ENCODE measurements at regions not wholly inside any gene's neighbourhood (a gene's known extent, or its start where the extent isn't known, plus 50 kb on each side); places are given as distances from the start of the nearest gene placed in this dataset.
A peak's percentile ranks its signal among the peaks of the same experiment; 100 is the strongest.

GRCh38 chr13:80441968-80442367 lies 101.0 kb upstream of the SPRY2 start:
- no peak for DNase-seq
- no peaks in the 10 kb centered on the region for H3K27me3 ChIP-seq
- ATAC-seq (ENCODE audit: low FRiP score in 2 of 2), result no peak
- no peaks in the 10 kb centered on the region for H3K9me3 ChIP-seq
- peaks cover 0 to 11% (median 4%) of the 10 kb centered on the region in 4 donors for H3K4me1 ChIP-seq
- TF ChIP-seq POLR2A (IDR thresholded peaks at IDR 0.05), result no peak
- TF ChIP-seq CTCF (IDR thresholded peaks at IDR 0.05), result no peak
- no peak for TF ChIP-seq EP300 (IDR thresholded peaks at IDR 0.05)
- no peak for TF ChIP-seq POLR2AphosphoS5 (IDR thresholded peaks at IDR 0.05)
- H3K4me3 ChIP-seq, result no peak overlapping the region
- H3K27ac ChIP-seq, result no peak overlapping the region
- no peaks in the 10 kb centered on the region for H3K36me3 ChIP-seq

- whole genome bisulfite sequencing, 2 donors, result 93 to 95% methylated on average over 3 of the region's 3 CpGs
- TF ChIP-seq POLR2AphosphoS5 (IDR thresholded peaks at IDR 0.05) (no peak), CTCF (IDR thresholded peaks at IDR 0.05) (no peak), POLR2A (IDR thresholded peaks at IDR 0.05) (no peak), EP300 (IDR thresholded peaks at IDR 0.05) (no peak)
- ATAC-seq (ENCODE audit: low FRiP score in 2 of 2), result no peak
Observed at GRCh38 chr13:80438521-80438920, 97.6 kb upstream of the SPRY2 start.

GRCh38 chr13:80437231-80437630 lies 96.3 kb upstream of the SPRY2 start:
- no peak for TF ChIP-seq CTCF (IDR thresholded peaks at IDR 0.05)
- Histone ChIP-seq H3K36me3 (no peaks in the 10 kb centered on the region), H3K27ac (peak overlapping the region in 2 of 4 donors; percentile 13 to 32), H3K4me3 (no peak overlapping the region), H3K9me3 (no peaks in the 10 kb centered on the region), H3K4me1 (peaks cover 0 to 4% (median 0%) of the 10 kb centered on the region in 4 donors), H3K27me3 (no peaks in the 10 kb centered on the region)
- no peak for ATAC-seq (ENCODE audit: low FRiP score in 2 of 2)
- no peak for DNase-seq
- WGBS, 2 donors, result 67 to 73% methylated on average over 1 of the region's 1 CpG

More at GRCh38 chr13:80438521-80438920, 97.6 kb upstream of the SPRY2 start:
- H3K36me3 ChIP-seq, result no peaks in the 10 kb centered on the region
- H3K4me3 ChIP-seq, result no peak overlapping the region
- DNase-seq, result no peak
- no peaks in the 10 kb centered on the region for H3K9me3 ChIP-seq
- H3K27me3 ChIP-seq, result no peaks in the 10 kb centered on the region
- H3K27ac ChIP-seq, result no peak overlapping the region
- H3K4me1 ChIP-seq, result peaks cover 0 to 4% (median 0%) of the 10 kb centered on the region in 4 donors

DNA sequence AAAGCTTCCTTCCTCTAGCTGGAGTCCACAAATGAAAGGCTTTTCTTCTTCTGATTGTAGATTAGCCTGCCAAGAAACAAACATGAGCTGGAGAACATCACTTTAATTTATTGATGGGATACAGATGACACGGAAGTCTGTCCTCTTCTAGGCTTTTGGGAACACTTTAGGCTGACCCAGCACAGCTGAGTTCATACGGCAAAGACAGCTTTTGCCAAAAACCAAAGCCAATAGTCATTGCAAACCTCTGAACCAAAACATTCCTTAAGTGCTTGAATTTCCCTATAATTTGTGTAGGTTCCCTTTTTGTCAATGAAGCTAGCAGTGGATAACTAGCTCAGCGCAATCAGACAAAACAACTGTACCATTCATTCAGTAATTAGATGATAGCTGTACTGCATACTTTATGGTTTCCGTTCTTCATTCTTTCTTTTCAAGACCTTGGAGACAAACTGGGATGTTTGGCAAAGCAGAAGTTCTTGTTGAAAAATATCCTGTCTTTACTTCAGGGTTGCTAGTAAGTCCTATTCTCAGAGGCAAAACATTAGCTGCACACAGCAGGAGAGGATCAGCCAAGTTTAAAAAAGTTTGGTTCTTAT lies 95.7 kb upstream of the SPRY2 start:
- WGBS, 2 donors, result 54 to 66% methylated on average over 4 of the region's 4 CpGs
- Histone ChIP-seq H3K27ac (peak overlapping the region in 2 of 4 donors; percentile 0 to 13), H3K27me3 (no peaks in the 10 kb centered on the region), H3K36me3 (no peaks in the 10 kb centered on the region), H3K4me1 (peaks cover 0 to 4% (median 0%) of the 10 kb centered on the region in 4 donors), H3K9me3 (no peaks in the 10 kb centered on the region), H3K4me3 (no peak overlapping the region)
- no peak for DNase-seq
- peak in 1 of 2 donors; percentile 85 for ATAC-seq (ENCODE audit: low FRiP score in 2 of 2)
- TF ChIP-seq CTCF (IDR thresholded peaks at IDR 0.05) (no peak), EP300 (IDR thresholded peaks at IDR 0.05) (no peak), POLR2AphosphoS5 (IDR thresholded peaks at IDR 0.05) (no peak), POLR2A (IDR thresholded peaks at IDR 0.05) (no peak)

DNA sequence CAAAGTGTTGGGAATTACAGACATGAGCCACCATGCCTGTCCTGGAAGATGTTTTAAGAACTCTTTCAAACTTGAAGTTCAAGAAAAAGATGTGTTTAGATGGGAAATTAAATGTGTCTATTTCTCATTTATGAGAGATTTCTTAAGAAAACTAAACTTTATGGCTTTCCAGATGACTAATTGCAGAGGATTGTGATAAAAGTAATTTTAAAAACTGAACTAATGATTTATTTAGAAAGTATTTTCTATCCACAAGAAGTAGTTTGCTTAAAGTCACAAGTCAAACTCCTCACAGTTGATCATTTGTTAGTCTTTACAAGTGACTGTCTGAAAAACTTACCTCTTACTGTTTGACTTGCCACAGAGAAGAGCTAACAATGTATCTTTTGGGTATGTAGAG lies 89.6 kb upstream of the SPRY2 start:
- H3K27ac ChIP-seq, result no peak overlapping the region
- no peaks in the 10 kb centered on the region for H3K27me3 ChIP-seq
- H3K9me3 ChIP-seq, result no peaks in the 10 kb centered on the region
- DNase-seq (no peak), ATAC-seq (ENCODE audit: low FRiP score in 2 of 2) (no peak)
- H3K4me1 ChIP-seq, result no peaks in the 10 kb centered on the region
- H3K36me3 ChIP-seq, result no peaks in the 10 kb centered on the region
- no peak overlapping the region for H3K4me3 ChIP-seq
- TF ChIP-seq POLR2A (IDR thresholded peaks at IDR 0.05), result no peak
- TF ChIP-seq CTCF (IDR thresholded peaks at IDR 0.05), result no peak
- TF ChIP-seq EP300 (IDR thresholded peaks at IDR 0.05), result no peak
- no peak for TF ChIP-seq POLR2AphosphoS5 (IDR thresholded peaks at IDR 0.05)

All from upper lobe of left lung (tissue), 6 donors.